Suprapubic skin (tissue), 4 donors: ENCODE measurements at regions not wholly inside any gene's neighbourhood (a gene's known extent, or its start where the extent isn't known, plus 50 kb on each side); places are given as distances from the start of the nearest gene placed in this dataset.

Experiments
- DNase-seq, 2 donors: peaks; one replicate each; pipeline ENCODE4 v3.0.0-alpha.2; 2019; ENCODE audit warnings: low spot score in 2 of 2
- H3K27ac ChIP-seq: fragments of 200-600 bp; sonication (generic); one replicate; pipeline ENCODE4 v1.5.1; 2019
- H3K27me3 ChIP-seq: fragments of 200-600 bp; sonication (generic); one replicate; pipeline ENCODE4 v1.5.1; 2019
- H3K36me3 ChIP-seq: fragments of 200-600 bp; sonication (generic); one replicate; pipeline ENCODE4 v1.5.1; 2019
- H3K4me1 ChIP-seq: fragments of 200-600 bp; sonication (generic); one replicate; pipeline ENCODE4 v1.5.1; 2019
- H3K4me3 ChIP-seq: fragments of 200-600 bp; sonication (generic); one replicate; pipeline ENCODE4 v1.5.1; 2019; ENCODE audit warnings: mild to moderate bottlenecking
- H3K9me3 ChIP-seq: fragments of 200-600 bp; sonication (generic); one replicate; pipeline ENCODE4 v1.5.1; 2019
- CTCF ChIP-seq, 2 donors: fragments of 200-600 bp in 1 of 2; fragments of 450-650 bp in 1 of 2; sonication (generic) in 1 of 2; IDR thresholded peaks; one replicate each; pipeline ENCODE4 v1.5.1; 2016 to 2019; ENCODE audit warnings: antibody characterized with exemption in 2 of 2, mild to moderate bottlenecking in 1 of 2, moderate library complexity in 1 of 2
- EP300 ChIP-seq: sonication (generic); formaldehyde crosslinking; IDR thresholded peaks from one replicate; pipeline ENCODE4 v1.6.1; 2017; ENCODE audit warnings: antibody characterized with exemption
- POLR2A ChIP-seq, 2 donors: fragments of 450-650 bp; IDR thresholded peaks; one replicate each; pipeline ENCODE4 v1.6.1; 2017; ENCODE audit warnings: antibody characterized with exemption in 2 of 2, mild to moderate bottlenecking in 2 of 2, moderate library complexity in 2 of 2
- POLR2AphosphoS5 ChIP-seq, 3 donors: sonication (generic); formaldehyde crosslinking; IDR thresholded peaks; one replicate each; pipeline ENCODE4 v1.6.1; 2017; ENCODE audit warnings: antibody characterized with exemption in 3 of 3
- WGBS: methylation state at CpG from one replicate; pipeline ENCODE4 v1.1.5; 2018; 5-methylcytosine and 5-hydroxymethylcytosine counted together

GRCh38 chr13:31588316-31588715 lies 151.0 kb upstream of the RXFP2 start:
- H3K4me1 ChIP-seq: no peaks in the 10 kb centered on the region
- no peak overlapping the region for H3K4me3 ChIP-seq
- DNase-seq: no peak
- TF ChIP-seq EP300: no peak
- no peak for TF ChIP-seq POLR2AphosphoS5 (IDR thresholded peaks at IDR 0.05)
- no peak for TF ChIP-seq POLR2A (IDR thresholded peaks at IDR 0.05)
- no peak for TF ChIP-seq CTCF (IDR thresholded peaks at IDR 0.05)
- 55% methylated on average over 3 of the region's 3 CpGs for WGBS
- no peaks in the 10 kb centered on the region for H3K36me3 ChIP-seq
- no peaks in the 10 kb centered on the region for H3K27me3 ChIP-seq
- H3K27ac ChIP-seq: no peak overlapping the region
- no peaks in the 10 kb centered on the region for H3K9me3 ChIP-seq

- no peaks in the 10 kb centered on the region for H3K27me3 ChIP-seq
Measured at GRCh38 chr13:31588893-31589292, 150.4 kb upstream of the RXFP2 start.

GRCh38 chr13:31591642-31592233 lies 147.6 kb upstream of the RXFP2 start:
- Histone ChIP-seq H3K9me3 (no peaks in the 10 kb centered on the region), H3K27me3 (no peaks in the 10 kb centered on the region), H3K36me3 (no peaks in the 10 kb centered on the region), H3K27ac (no peak overlapping the region), H3K4me3 (no peak overlapping the region), H3K4me1 (no peaks in the 10 kb centered on the region)
- WGBS: 31% methylated on average over 4 of the region's 4 CpGs
- DNase-seq: no peak
- TF ChIP-seq POLR2AphosphoS5 (IDR thresholded peaks at IDR 0.05) (no peak), CTCF (IDR thresholded peaks at IDR 0.05) (no peak), EP300 (no peak), POLR2A (IDR thresholded peaks at IDR 0.05) (no peak)

More at GRCh38 chr13:31588893-31589292, 150.4 kb upstream of the RXFP2 start:
- WGBS: 62% methylated on average over 1 of the region's 1 CpG
- TF ChIP-seq POLR2A (IDR thresholded peaks at IDR 0.05) (no peak), POLR2AphosphoS5 (IDR thresholded peaks at IDR 0.05) (no peak), EP300 (no peak), CTCF (IDR thresholded peaks at IDR 0.05) (no peak)
- H3K27ac ChIP-seq: no peak overlapping the region
- DNase-seq: no peak
- no peak overlapping the region for H3K4me3 ChIP-seq
- no peaks in the 10 kb centered on the region for H3K4me1 ChIP-seq
- H3K36me3 ChIP-seq: no peaks in the 10 kb centered on the region
- no peaks in the 10 kb centered on the region for H3K9me3 ChIP-seq

GRCh38 chr13:31594056-31594455 lies 145.3 kb upstream of the RXFP2 start:
- WGBS: 92% methylated on average over 5 of the region's 5 CpGs
- Histone ChIP-seq H3K9me3 (no peaks in the 10 kb centered on the region), H3K36me3 (no peaks in the 10 kb centered on the region), H3K27me3 (no peaks in the 10 kb centered on the region), H3K4me3 (no peak overlapping the region), H3K27ac (no peak overlapping the region), H3K4me1 (no peaks in the 10 kb centered on the region)
- DNase-seq: no peak
- no peak for TF ChIP-seq POLR2AphosphoS5 (IDR thresholded peaks at IDR 0.05)
- TF ChIP-seq POLR2A (IDR thresholded peaks at IDR 0.05): no peak
- no peak for TF ChIP-seq CTCF (IDR thresholded peaks at IDR 0.05)
- no peak for TF ChIP-seq EP300

- no peak for DNase-seq
- no peaks in the 10 kb centered on the region for H3K36me3 ChIP-seq
- TF ChIP-seq POLR2AphosphoS5 (IDR thresholded peaks at IDR 0.05) (no peak), POLR2A (IDR thresholded peaks at IDR 0.05) (no peak), EP300 (no peak), CTCF (IDR thresholded peaks at IDR 0.05) (no peak)
- no peaks in the 10 kb centered on the region for H3K27me3 ChIP-seq
- H3K4me1 ChIP-seq: no peaks in the 10 kb centered on the region
- no peaks in the 10 kb centered on the region for H3K9me3 ChIP-seq
- H3K27ac ChIP-seq: no peak overlapping the region
- no peak overlapping the region for H3K4me3 ChIP-seq
- WGBS: 57% methylated on average over 2 of the region's 2 CpGs
Measured at GRCh38 chr13:31595563-31595962, 143.8 kb upstream of the RXFP2 start.
